Tibial nerve (tissue), 4 donors: ENCODE measurements at regions not wholly inside any gene's neighbourhood (a gene's known extent, or its start where the extent isn't known, plus 50 kb on each side); places are given as distances from the start of the nearest gene placed in this dataset. TPM values are rescaled to one million over a fixed set of nuclear protein-coding genes. Genes with fewer than 3 reads are reported as not detected.

Experiments used
- DNase-seq, 2 donors: peaks; one replicate each; pipeline ENCODE4 v3.0.0-alpha.2; 2019; ENCODE audit warnings: low spot score in 2 of 2
- H3K27ac ChIP-seq, 4 donors: fragments of 200-600 bp; sonication (generic) in 3 of 4; one replicate each; pipeline ENCODE4 v1.5.1; 2017 to 2019; ENCODE audit warnings: mild to moderate bottlenecking in 1 of 4
- H3K27me3 ChIP-seq, 2 donors: fragments of 200-600 bp; sonication (generic) in 1 of 2; one replicate each; pipeline versions ENCODE4 v1.5.1 to v1.6.0; 2017 to 2019
- H3K36me3 ChIP-seq, 3 donors: fragments of 200-600 bp; sonication (generic); one replicate each; pipeline ENCODE4 v1.5.1; 2018 to 2019
- H3K4me1 ChIP-seq, 4 donors: fragments of 200-600 bp; sonication (generic) in 3 of 4; one replicate each; pipeline ENCODE4 v1.5.1; 2017 to 2019
- H3K4me3 ChIP-seq, 4 donors: fragments of 200-600 bp; sonication (generic) in 3 of 4; one replicate each; pipeline ENCODE4 v1.5.1; 2017 to 2019; ENCODE audit warnings: mild to moderate bottlenecking in 1 of 4, moderate library complexity in 1 of 4
- H3K9me3 ChIP-seq, 4 donors: fragments of 200-600 bp; sonication (generic) in 3 of 4; one replicate each; pipeline ENCODE4 v1.5.1; 2017 to 2019
- EP300 ChIP-seq, 2 donors: sonication (generic); formaldehyde crosslinking; IDR thresholded peaks; one replicate each; pipeline ENCODE4 v1.6.1; 2017; ENCODE audit warnings: antibody characterized with exemption in 2 of 2, mild to moderate bottlenecking in 1 of 2
- POLR2A ChIP-seq, 2 donors: fragments of 450-650 bp; IDR thresholded peaks; one replicate each; pipeline ENCODE4 v1.6.1; 2017; ENCODE audit warnings: antibody characterized with exemption in 2 of 2, mild to moderate bottlenecking in 2 of 2, moderate library complexity in 2 of 2
- WGBS, 2 donors: methylation state at CpG; one replicate each; pipeline ENCODE4 v1.1.5; 2018; 5-methylcytosine and 5-hydroxymethylcytosine counted together
- small RNA-seq: library from RNA; depleted of rRNA; stranded (forward); fragments of <200 nt; gene quantifications from one replicate; pipeline ENCODE3, GENCODE V24; 2016
- TF ChIP-seq, protein P1 (sequence below), 5 experiments: fragments of 200-600 bp in 3 of 5; fragments of 450-650 bp in 2 of 5; sonication (generic) in 3 of 5; IDR thresholded peaks; one replicate each; pipeline ENCODE4 v1.5.1; 2016 to 2019; ENCODE audit warnings: antibody characterized with exemption in 5 of 5, mild to moderate bottlenecking in 3 of 5, moderate library complexity in 2 of 5

DNA sequence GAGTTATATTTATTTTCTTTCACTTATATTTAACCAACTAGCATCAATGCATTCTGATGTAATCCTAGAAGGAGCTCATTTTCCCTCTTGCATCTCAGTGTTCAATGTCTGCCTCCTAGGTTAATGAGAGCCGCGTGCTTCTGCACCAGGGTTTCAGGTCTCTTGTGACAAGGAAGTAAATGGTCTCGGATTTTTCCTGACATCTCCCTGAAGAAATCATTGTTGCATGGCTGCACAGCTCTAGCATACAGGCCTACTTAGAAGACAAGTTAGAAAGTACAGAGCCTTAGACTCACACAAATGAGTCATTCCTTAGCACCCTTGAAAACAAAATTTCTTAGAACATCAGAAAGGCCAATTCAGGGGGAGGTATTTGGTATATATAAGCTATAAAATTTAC is 57.2 kb upstream of the KLF12 start:
- no peaks in the 10 kb centered on the region for H3K27me3 ChIP-seq
- TF ChIP-seq EP300 (IDR thresholded peaks at IDR 0.05), result no peak
- no peak for TF ChIP-seq POLR2A (IDR thresholded peaks at IDR 0.05)
- TF ChIP-seq, protein P1, sequence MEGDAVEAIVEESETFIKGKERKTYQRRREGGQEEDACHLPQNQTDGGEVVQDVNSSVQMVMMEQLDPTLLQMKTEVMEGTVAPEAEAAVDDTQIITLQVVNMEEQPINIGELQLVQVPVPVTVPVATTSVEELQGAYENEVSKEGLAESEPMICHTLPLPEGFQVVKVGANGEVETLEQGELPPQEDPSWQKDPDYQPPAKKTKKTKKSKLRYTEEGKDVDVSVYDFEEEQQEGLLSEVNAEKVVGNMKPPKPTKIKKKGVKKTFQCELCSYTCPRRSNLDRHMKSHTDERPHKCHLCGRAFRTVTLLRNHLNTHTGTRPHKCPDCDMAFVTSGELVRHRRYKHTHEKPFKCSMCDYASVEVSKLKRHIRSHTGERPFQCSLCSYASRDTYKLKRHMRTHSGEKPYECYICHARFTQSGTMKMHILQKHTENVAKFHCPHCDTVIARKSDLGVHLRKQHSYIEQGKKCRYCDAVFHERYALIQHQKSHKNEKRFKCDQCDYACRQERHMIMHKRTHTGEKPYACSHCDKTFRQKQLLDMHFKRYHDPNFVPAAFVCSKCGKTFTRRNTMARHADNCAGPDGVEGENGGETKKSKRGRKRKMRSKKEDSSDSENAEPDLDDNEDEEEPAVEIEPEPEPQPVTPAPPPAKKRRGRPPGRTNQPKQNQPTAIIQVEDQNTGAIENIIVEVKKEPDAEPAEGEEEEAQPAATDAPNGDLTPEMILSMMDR (IDR thresholded peaks at IDR 0.05), result no peak
- DNase-seq, result no peak
- no peaks in the 10 kb centered on the region for H3K9me3 ChIP-seq
- H3K36me3 ChIP-seq, result no peaks in the 10 kb centered on the region
- 65 to 67% methylated on average over 3 of the region's 3 CpGs for WGBS, 2 donors
- H3K27ac ChIP-seq, result no peak overlapping the region
- no peak overlapping the region for H3K4me3 ChIP-seq
- H3K4me1 ChIP-seq, result peaks cover 0 to 3% (median 0%) of the 10 kb centered on the region in 4 donors

DNA sequence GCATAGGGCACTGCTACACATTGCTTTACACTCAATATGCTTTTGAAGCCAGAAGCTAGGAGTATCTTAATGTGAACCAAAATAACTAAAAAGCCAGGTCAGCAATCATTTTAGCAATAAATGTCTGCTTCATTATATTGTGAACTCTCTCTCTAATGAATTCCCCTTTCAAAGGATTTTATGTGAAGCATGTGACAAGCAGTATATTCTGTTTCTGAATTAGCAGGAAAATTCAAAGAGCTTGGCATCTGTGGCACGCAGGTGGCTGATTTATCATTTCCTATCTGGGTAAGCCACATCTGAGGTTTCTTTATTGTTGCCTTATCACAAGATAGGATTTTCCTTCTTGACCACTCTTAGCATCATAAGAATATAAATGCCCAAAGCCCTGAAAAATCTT is 56.8 kb upstream of the KLF12 start:
- DNase-seq, result no peak
- WGBS, 2 donors, result 57 to 58% methylated on average over 1 of the region's 1 CpG
- Histone ChIP-seq H3K27ac (no peak overlapping the region), H3K4me1 (peaks cover 0 to 3% (median 0%) of the 10 kb centered on the region in 4 donors), H3K27me3 (no peaks in the 10 kb centered on the region), H3K36me3 (no peaks in the 10 kb centered on the region), H3K4me3 (no peak overlapping the region), H3K9me3 (no peaks in the 10 kb centered on the region)
- TF ChIP-seq, protein P1 (IDR thresholded peaks at IDR 0.05), result no peak
- TF ChIP-seq POLR2A (IDR thresholded peaks at IDR 0.05) (no peak), EP300 (IDR thresholded peaks at IDR 0.05) (no peak)

DNA sequence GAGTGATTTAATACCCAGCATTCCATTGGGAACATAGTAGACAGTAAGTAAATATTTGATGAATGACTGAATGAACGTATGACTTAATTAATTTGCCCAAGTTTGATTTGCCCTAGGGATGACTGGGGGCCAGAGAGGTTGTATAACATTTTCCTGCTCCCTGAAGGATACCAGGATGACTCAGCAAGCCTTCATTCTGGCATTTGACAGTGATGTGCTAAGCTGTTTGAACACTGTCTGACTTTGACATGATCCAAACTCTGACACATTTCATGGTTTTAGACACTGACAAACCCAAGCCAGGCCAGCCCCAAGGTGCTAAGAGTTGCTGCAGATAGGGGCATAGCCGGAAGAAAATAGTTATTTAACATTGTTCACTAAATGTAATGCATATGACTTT is 53.4 kb upstream of the KLF12 start:
- Histone ChIP-seq H3K4me3 (no peak overlapping the region), H3K27me3 (no peaks in the 10 kb centered on the region), H3K9me3 (no peaks in the 10 kb centered on the region), H3K4me1 (no peaks in the 10 kb centered on the region), H3K36me3 (no peaks in the 10 kb centered on the region), H3K27ac (no peak overlapping the region)
- DNase-seq, result no peak
- TF ChIP-seq, protein P1 (IDR thresholded peaks at IDR 0.05), result no peak
- TF ChIP-seq EP300 (IDR thresholded peaks at IDR 0.05) (no peak), POLR2A (IDR thresholded peaks at IDR 0.05) (no peak)
- 73% methylated on average over 2 of the region's 2 CpGs for WGBS, 2 donors

DNA sequence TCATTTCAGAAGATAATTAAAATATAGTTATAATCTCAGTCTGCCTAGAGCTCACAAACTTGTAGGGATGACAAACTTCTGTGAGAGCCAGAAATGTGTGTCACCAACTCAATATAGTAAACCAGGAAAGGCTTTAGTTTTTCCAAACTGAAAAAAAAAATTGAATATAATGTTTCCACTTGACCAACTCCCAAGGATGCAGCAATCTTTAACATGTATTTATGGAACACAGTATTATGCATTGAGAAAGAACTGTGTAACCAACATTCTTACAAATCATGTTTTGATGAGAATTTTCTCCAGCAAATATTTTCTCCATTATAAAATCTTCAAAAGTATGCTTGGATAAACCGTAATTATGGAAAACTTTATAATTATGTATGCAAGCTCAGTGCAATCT is 50.1 kb upstream of the KLF12 start:
- no peaks in the 10 kb centered on the region for H3K4me1 ChIP-seq
- no peaks in the 10 kb centered on the region for H3K36me3 ChIP-seq
- 47 to 59% methylated on average over 1 of the region's 1 CpG for WGBS, 2 donors
- no peaks in the 10 kb centered on the region for H3K9me3 ChIP-seq
- no peak overlapping the region for H3K4me3 ChIP-seq
- no peak overlapping the region for H3K27ac ChIP-seq
- DNase-seq, result no peak
- TF ChIP-seq POLR2A (IDR thresholded peaks at IDR 0.05) (no peak), EP300 (IDR thresholded peaks at IDR 0.05) (no peak)
- TF ChIP-seq, protein P1 (IDR thresholded peaks at IDR 0.05), result no peak
- no peaks in the 10 kb centered on the region for H3K27me3 ChIP-seq

Small RNA genes lying in the stretch of these regions (small RNA-seq; reads per million reads assigned to genes)
- gene RNU6-38P (not detected), gene RNY1P5 (not detected)
